PC-3 (cell line): ENCODE measurements at regions not wholly inside any gene's neighbourhood (a gene's known extent, or its start where the extent isn't known, plus 50 kb on each side); places are given as distances from the start of the nearest gene placed in this dataset.

ENCODE experiments used
- ATAC-seq: fragments of 200-7000 bp; cut with Tn5 transposase; 2 replicates; pipeline ENCODE4 v1.9.1; 2020; ENCODE audit warnings: mild to moderate bottlenecking, moderate library complexity
- BruUV-seq: library from RNA; stranded (reverse); fragments of 400-500 nt; replicated peaks from 2 replicates; lab custom pipeline; 2021; lab: Mats Ljungman, UMichigan
- CTCF ChIA-PET: fragments of 300-600 bp; sonication (Branson Sonifier 250); formaldehyde crosslinking; loops from one replicate; lab custom pipeline; 2022; ENCODE audit warnings: antibody characterized with exemption; lab: Charles Lee
- POLR2A ChIA-PET: fragments of 300-600 bp; sonication (Branson Sonifier 250); formaldehyde crosslinking; loops from one replicate; lab custom pipeline; 2022; ENCODE audit warnings: antibody characterized with exemption; ENCODE audit not compliant: unreplicated experiment; lab: Charles Lee
- DNase-seq: peaks from one replicate; pipeline ENCODE4 v3.0.0-alpha.2; 2015
- H2AFZ ChIP-seq: fragments of 300-600 bp; sonication (generic); 2 replicates; pipeline ENCODE4 v1.6.0; 2016; ENCODE audit warnings: antibody characterized with exemption, low read length
- H3F3A ChIP-seq: fragments of 300-600 bp; sonication (generic); one replicate; pipeline ENCODE4 v1.6.0; 2017; ENCODE audit warnings: antibody characterized with exemption, low read length, control low read depth, mild to moderate bottlenecking; ENCODE audit not compliant: unreplicated experiment
- H3K27ac ChIP-seq: fragments of 300-600 bp; sonication (generic); 2 replicates; pipeline ENCODE4 v1.5.1; 2016; ENCODE audit warnings: mild to moderate bottlenecking, low read length
- H3K27me3 ChIP-seq: fragments of 300-600 bp; sonication (generic); 2 replicates; pipeline ENCODE4 v1.6.1; 2016; ENCODE audit warnings: low read length, mixed read lengths
- H3K36me3 ChIP-seq: fragments of 300-600 bp; sonication (generic); 2 replicates; pipeline ENCODE4 v1.6.1; 2016; ENCODE audit warnings: low read depth, mixed run types, low read length, mixed read lengths
- H3K4me1 ChIP-seq: fragments of 300-600 bp; sonication (generic); 2 replicates; pipeline ENCODE4 v1.5.1; 2016; ENCODE audit warnings: low read length; ENCODE audit not compliant: insufficient read depth
- H3K4me2 ChIP-seq: fragments of 300-600 bp; sonication (generic); 2 replicates; pipeline ENCODE4 v1.6.0; 2016; ENCODE audit warnings: low read length
- H3K4me3 ChIP-seq: fragments of 300-600 bp; sonication (generic); 2 replicates; pipeline ENCODE4 v1.5.1; 2016; ENCODE audit warnings: mild to moderate bottlenecking, low read length, mixed read lengths
- H3K79me2 ChIP-seq: fragments of 300-600 bp; sonication (generic); 2 replicates; pipeline ENCODE4 v1.6.1; 2017; ENCODE audit warnings: low read length, mixed read lengths
- H3K9ac ChIP-seq: fragments of 300-600 bp; sonication (generic); 2 replicates; pipeline ENCODE4 v1.6.0; 2016; ENCODE audit warnings: mild to moderate bottlenecking, low read length
- H3K9me2 ChIP-seq: fragments of 300-600 bp; sonication (generic); replicated peaks from 2 replicates; pipeline ENCODE4 v1.6.1; 2016; ENCODE audit warnings: mixed run types, low read length, mixed read lengths
- H3K9me3 ChIP-seq: fragments of 300-600 bp; sonication (generic); 2 replicates; pipeline ENCODE4 v1.6.1; 2016; ENCODE audit warnings: low read length, mixed read lengths
- H4K20me1 ChIP-seq: fragments of 300-600 bp; sonication (generic); 2 replicates; pipeline ENCODE4 v1.6.1; 2016; ENCODE audit warnings: low read length, mixed read lengths
- CTCF ChIP-seq: fragments of 300-600 bp; sonication (generic); conservative IDR thresholded peaks from 2 replicates; pipeline ENCODE4 v1.5.1; 2017; ENCODE audit warnings: antibody characterized with exemption, low read depth, mild to moderate bottlenecking, low read length
- EZH2 ChIP-seq: fragments of 300-600 bp; sonication (generic); IDR thresholded peaks from one replicate; pipeline ENCODE4 v1.6.1; 2017; ENCODE audit warnings: antibody characterized with exemption, mild to moderate bottlenecking, low read length; ENCODE audit not compliant: unreplicated experiment
- EZH2phosphoT487 ChIP-seq: fragments of 300-600 bp; sonication (generic); IDR thresholded peaks from 2 replicates; pipeline ENCODE4 v1.6.1; 2018; ENCODE audit warnings: mild to moderate bottlenecking, antibody characterized with exemption, low read length, borderline replicate concordance
- intact Hi-C: fragments of 100-400 bp; cut with micrococcal nuclease; formaldehyde crosslinking; loops from 2 replicates; pipeline ENCODE4 v1.9.0; 2023

- POLR2A ChIA-PET, result no interaction called here
- H2AFZ ChIP-seq, result no peak overlapping the region
- ATAC-seq (no peak), DNase-seq (no peak)
- intact Hi-C loops, result no loop called here
- H3K9me2 ChIP-seq, result no peaks in the 10 kb centered on the region
- no peak for TF ChIP-seq EZH2
- TF ChIP-seq CTCF, result no peak
- no peak for TF ChIP-seq EZH2phosphoT487
- H3K4me2 ChIP-seq, result no peak overlapping the region
- H3K4me3 ChIP-seq, result no peak overlapping the region
- H3K36me3 ChIP-seq, result no peaks in the 10 kb centered on the region
- no peak overlapping the region for H3K9ac ChIP-seq
- BruUV-seq, result no TSS peak
- no peaks in the 10 kb centered on the region for H3K27me3 ChIP-seq
- CTCF ChIA-PET, result no interaction called here
- no peaks in the 10 kb centered on the region for H3K4me1 ChIP-seq
- no peaks in the 10 kb centered on the region for H3F3A ChIP-seq
- no peaks in the 10 kb centered on the region for H4K20me1 ChIP-seq
- H3K79me2 ChIP-seq, result no peaks in the 10 kb centered on the region
- H3K9me3 ChIP-seq, result no peaks in the 10 kb centered on the region
- no peak overlapping the region for H3K27ac ChIP-seq
Measured at GRCh38 chr4:126215759-126216158, 901.0 kb downstream of the FAT4 start.

- DNase-seq (no peak), ATAC-seq (no peak)
- Histone ChIP-seq H3K9me3 (no peaks in the 10 kb centered on the region), H3F3A (no peaks in the 10 kb centered on the region), H3K79me2 (no peaks in the 10 kb centered on the region), H3K4me2 (no peak overlapping the region), H3K9ac (no peak overlapping the region), H3K4me1 (no peaks in the 10 kb centered on the region), H3K27ac (no peak overlapping the region), H4K20me1 (no peaks in the 10 kb centered on the region), H3K27me3 (no peaks in the 10 kb centered on the region), H3K9me2 (no peaks in the 10 kb centered on the region), H3K36me3 (no peaks in the 10 kb centered on the region), H3K4me3 (no peak overlapping the region), H2AFZ (no peak overlapping the region)
- no peak for TF ChIP-seq EZH2
- no peak for TF ChIP-seq EZH2phosphoT487
- TF ChIP-seq CTCF, result no peak
- no TSS peak for BruUV-seq
- POLR2A ChIA-PET, result no interaction called here
- CTCF ChIA-PET, result no interaction called here
- intact Hi-C loops, result no loop called here
Measured at GRCh38 chr4:126216611-126217010, 901.9 kb downstream of the FAT4 start.

GRCh38 chr4:126221282-126221681 is 906.5 kb downstream of the FAT4 start:
- ChIA-PET CTCF (no interaction called here), POLR2A (no interaction called here)
- ATAC-seq, result no peak
- H3K4me3 ChIP-seq, result no peak overlapping the region
- no peak overlapping the region for H2AFZ ChIP-seq
- no peaks in the 10 kb centered on the region for H3K9me3 ChIP-seq
- no TSS peak for BruUV-seq
- H3K4me1 ChIP-seq, result no peaks in the 10 kb centered on the region
- H3K9ac ChIP-seq, result no peak overlapping the region
- H3K27ac ChIP-seq, result no peak overlapping the region
- H3F3A ChIP-seq, result no peaks in the 10 kb centered on the region
- H3K27me3 ChIP-seq, result no peaks in the 10 kb centered on the region
- H3K4me2 ChIP-seq, result no peak overlapping the region
- no peak for DNase-seq
- TF ChIP-seq EZH2 (no peak), EZH2phosphoT487 (no peak), CTCF (no peak)
- no peaks in the 10 kb centered on the region for H3K9me2 ChIP-seq
- H3K79me2 ChIP-seq, result no peaks in the 10 kb centered on the region
- intact Hi-C loops, result loop anchor here (5.0 kb wide), 2 partner anchors 186 to 361 kb away; no protein-coding TSS in a partner anchor
- no peaks in the 10 kb centered on the region for H3K36me3 ChIP-seq
- H4K20me1 ChIP-seq, result no peaks in the 10 kb centered on the region
